ENCODE measurements at regions not wholly inside any gene's neighbourhood (a gene's known extent, or its start where the extent isn't known, plus 50 kb on each side); places are given as distances from the start of the nearest gene placed in this dataset.

DNA sequence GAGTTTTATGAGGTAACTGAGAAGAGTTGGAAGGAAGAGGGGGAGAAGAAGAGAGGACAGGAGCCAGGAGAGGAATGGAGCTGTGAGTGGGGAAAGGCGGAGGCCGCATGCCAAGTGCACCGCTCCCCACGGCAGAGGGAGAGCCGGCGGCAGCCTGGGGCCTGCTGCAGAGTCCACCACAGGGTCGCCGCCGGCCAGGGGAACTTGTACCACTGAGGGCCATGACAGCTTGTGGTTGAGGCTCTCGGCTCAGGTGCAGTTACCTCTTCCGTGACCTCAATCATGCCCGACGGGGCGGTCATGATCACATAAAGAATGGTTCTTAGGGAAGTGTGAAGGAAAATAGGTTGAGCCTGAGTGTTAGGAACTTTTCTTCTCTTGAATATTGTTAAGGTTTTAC, 325.0 kb downstream of the SNAPC1 start:
- no peaks in the 10 kb centered on the region for H3K36me3 ChIP-seq (replicated peaks in 1 of 2; ENCODE audit: control insufficient read depth in 2 of 2, insufficient read depth in 2 of 2, low read length in 2 of 2)
- no peaks in the 10 kb centered on the region for H3K4me1 ChIP-seq (ENCODE audit: control insufficient read depth in 2 of 2, insufficient read depth in 1 of 2, low read depth in 1 of 2, low read length in 2 of 2)
- no peaks in the 10 kb centered on the region for H3K79me1 ChIP-seq (ENCODE audit: low read depth, low read length)
- no peak overlapping the region for H4K8ac ChIP-seq (ENCODE audit: low read depth, low read length)
- H4K91ac ChIP-seq (ENCODE audit: low read depth, low read length, poor library complexity) = no peak overlapping the region
- H3K27me3 ChIP-seq (ENCODE audit: control insufficient read depth in 3 of 3, insufficient read depth in 3 of 3, low read depth in 1 of 3, low read length in 3 of 3) = no peaks in the 10 kb centered on the region
- no peak overlapping the region for H3K4ac ChIP-seq (ENCODE audit: low read length)
- H3K4me3 ChIP-seq (ENCODE audit: low read length in 2 of 2) = no peak overlapping the region
- DNase-seq (ENCODE audit: low spot score) = no peak
- H3K18ac ChIP-seq (ENCODE audit: low read length) = no peak overlapping the region
- no peak overlapping the region for H3K27ac ChIP-seq (replicated peaks; ENCODE audit: low read length)
- H3K9ac ChIP-seq (ENCODE audit: low read depth, low read length, poor library complexity) = no peak overlapping the region
- WGBS, 2 donors (ENCODE audit: extremely low coverage in 2 of 2, insufficient read length in 2 of 2, insufficient replicate concordance in 1 of 2) = no CpG with 5 or more reads among the region's 14 CpGs
- no peak overlapping the region for H3K23ac ChIP-seq (ENCODE audit: low read depth, low read length, poor library complexity)
- H2BK5ac ChIP-seq (ENCODE audit: low read length) = no peak overlapping the region
- peak overlapping the region; percentile 16 for H2BK12ac ChIP-seq (ENCODE audit: low read length)
- H2BK120ac ChIP-seq (ENCODE audit: low read depth, low read length) = no peak overlapping the region
- H3K9me3 ChIP-seq (replicated peaks in 1 of 2; ENCODE audit: control insufficient read depth in 2 of 2, insufficient read depth in 1 of 2, low read depth in 1 of 2, low read length in 2 of 2) = peaks cover 0 to 4% of the 10 kb centered on the region in 2 donors
- no peak overlapping the region for H2BK15ac ChIP-seq (ENCODE audit: low read length)
- H2AFZ ChIP-seq (ENCODE audit: low read length) = no peak overlapping the region
- no peak overlapping the region for H3K14ac ChIP-seq (ENCODE audit: low read length)
- H3K4me2 ChIP-seq (ENCODE audit: insufficient read depth, low read length, poor library complexity, severe bottlenecking) = no peak overlapping the region
- no peak overlapping the region for H2AK5ac ChIP-seq (ENCODE audit: low read depth, low read length)

DNA sequence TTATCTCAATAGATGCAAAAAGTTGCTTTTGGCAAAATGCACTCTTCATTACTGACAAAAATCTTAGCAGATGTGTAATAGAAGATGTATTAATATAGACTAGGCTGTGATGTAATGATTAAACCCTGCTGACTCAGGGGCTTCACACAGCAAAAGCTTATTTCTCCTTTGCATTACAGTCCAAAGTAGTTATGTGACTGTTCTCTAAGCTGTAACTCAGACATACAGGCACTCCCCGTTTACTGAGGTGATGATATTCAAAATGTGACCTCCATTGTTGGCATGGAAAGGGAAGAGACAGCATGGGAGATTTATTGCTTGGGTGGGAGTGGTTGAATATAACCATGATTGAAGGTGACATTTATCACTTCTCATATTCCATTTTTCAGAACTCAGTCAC, 331.5 kb downstream of the SNAPC1 start:
- no CpG with 5 or more reads among the region's 1 CpG for WGBS, 2 donors (ENCODE audit: extremely low coverage in 2 of 2, insufficient read length in 2 of 2, insufficient replicate concordance in 1 of 2)
- Histone ChIP-seq H3K23ac (ENCODE audit: low read depth, low read length, poor library complexity) (no peak overlapping the region), H2BK5ac (ENCODE audit: low read length) (no peak overlapping the region), H4K91ac (ENCODE audit: low read depth, low read length, poor library complexity) (no peak overlapping the region), H2BK120ac (ENCODE audit: low read depth, low read length) (no peak overlapping the region), H3K18ac (ENCODE audit: low read length) (no peak overlapping the region), H3K4me2 (ENCODE audit: insufficient read depth, low read length, poor library complexity, severe bottlenecking) (no peak overlapping the region), H3K27me3 (ENCODE audit: control insufficient read depth in 3 of 3, insufficient read depth in 3 of 3, low read depth in 1 of 3, low read length in 3 of 3) (no peaks in the 10 kb centered on the region), H3K4me3 (ENCODE audit: low read length in 2 of 2) (no peak overlapping the region), H3K27ac (replicated peaks; ENCODE audit: low read length) (no peak overlapping the region), H3K9ac (ENCODE audit: low read depth, low read length, poor library complexity) (no peak overlapping the region), H2BK12ac (ENCODE audit: low read length) (no peak overlapping the region), H3K36me3 (replicated peaks in 1 of 2; ENCODE audit: control insufficient read depth in 2 of 2, insufficient read depth in 2 of 2, low read length in 2 of 2) (no peaks in the 10 kb centered on the region), H2AFZ (ENCODE audit: low read length) (no peak overlapping the region), H3K4me1 (ENCODE audit: control insufficient read depth in 2 of 2, insufficient read depth in 1 of 2, low read depth in 1 of 2, low read length in 2 of 2) (no peaks in the 10 kb centered on the region), H3K9me3 (replicated peaks in 1 of 2; ENCODE audit: control insufficient read depth in 2 of 2, insufficient read depth in 1 of 2, low read depth in 1 of 2, low read length in 2 of 2) (no peaks in the 10 kb centered on the region), H4K8ac (ENCODE audit: low read depth, low read length) (no peak overlapping the region), H3K79me1 (ENCODE audit: low read depth, low read length) (no peaks in the 10 kb centered on the region), H3K4ac (ENCODE audit: low read length) (no peak overlapping the region), H3K14ac (ENCODE audit: low read length) (no peak overlapping the region), H2BK15ac (ENCODE audit: low read length) (no peak overlapping the region), H2AK5ac (ENCODE audit: low read depth, low read length) (no peak overlapping the region)
- DNase-seq (ENCODE audit: low spot score) = no peak

GRCh38 chr14:62097072-62097471, 334.9 kb downstream of the SNAPC1 start:
- H4K8ac ChIP-seq (ENCODE audit: low read depth, low read length) = no peak overlapping the region
- H3K4ac ChIP-seq (ENCODE audit: low read length) = no peak overlapping the region
- whole genome bisulfite sequencing, 2 donors (ENCODE audit: extremely low coverage in 2 of 2, insufficient read length in 2 of 2, insufficient replicate concordance in 1 of 2) = no CpG with 5 or more reads among the region's 2 CpGs

DNA sequence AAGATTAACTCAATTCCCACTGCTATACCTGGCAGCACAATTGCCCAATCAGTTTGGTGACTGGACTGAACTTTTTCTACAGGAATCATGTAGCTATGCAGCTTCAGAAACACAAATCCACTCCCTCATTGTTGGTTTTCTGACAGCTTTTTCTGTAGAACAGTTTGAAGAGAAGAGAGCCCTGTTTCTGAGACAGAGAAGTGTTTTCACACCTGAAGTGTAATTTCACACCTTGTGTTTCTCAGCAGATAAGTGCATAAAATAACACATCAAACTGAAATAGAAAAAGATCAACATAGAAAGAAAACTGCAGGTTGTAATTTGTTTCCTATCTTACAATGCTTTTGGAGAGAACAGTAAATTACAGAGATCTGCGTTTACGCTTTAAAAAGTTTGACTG, 335.6 kb downstream of the SNAPC1 start:
- no peak for DNase-seq (ENCODE audit: low spot score)
- Histone ChIP-seq H3K27ac (replicated peaks; ENCODE audit: low read length) (no peak overlapping the region), H3K27me3 (ENCODE audit: control insufficient read depth in 3 of 3, insufficient read depth in 3 of 3, low read depth in 1 of 3, low read length in 3 of 3) (no peaks in the 10 kb centered on the region)

More at GRCh38 chr14:62097072-62097471, 334.9 kb downstream of the SNAPC1 start:
- no peaks in the 10 kb centered on the region for H3K4me1 ChIP-seq (ENCODE audit: control insufficient read depth in 2 of 2, insufficient read depth in 1 of 2, low read depth in 1 of 2, low read length in 2 of 2)
- H2BK120ac ChIP-seq (ENCODE audit: low read depth, low read length) = no peak overlapping the region
- no peak overlapping the region for H3K14ac ChIP-seq (ENCODE audit: low read length)
- H3K23ac ChIP-seq (ENCODE audit: low read depth, low read length, poor library complexity) = no peak overlapping the region
- no peak overlapping the region for H3K9ac ChIP-seq (ENCODE audit: low read depth, low read length, poor library complexity)
- H3K4me2 ChIP-seq (ENCODE audit: insufficient read depth, low read length, poor library complexity, severe bottlenecking) = no peak overlapping the region
- H2AK5ac ChIP-seq (ENCODE audit: low read depth, low read length) = no peak overlapping the region
- no peak overlapping the region for H3K18ac ChIP-seq (ENCODE audit: low read length)
- no peak overlapping the region for H3K4me3 ChIP-seq (ENCODE audit: low read length in 2 of 2)
- no peak overlapping the region for H2BK5ac ChIP-seq (ENCODE audit: low read length)
- no peak overlapping the region for H2BK15ac ChIP-seq (ENCODE audit: low read length)
- no peak overlapping the region for H2AFZ ChIP-seq (ENCODE audit: low read length)
- H3K27ac ChIP-seq (replicated peaks; ENCODE audit: low read length) = no peak overlapping the region
- H4K91ac ChIP-seq (ENCODE audit: low read depth, low read length, poor library complexity) = no peak overlapping the region
- no peaks in the 10 kb centered on the region for H3K9me3 ChIP-seq (replicated peaks in 1 of 2; ENCODE audit: control insufficient read depth in 2 of 2, insufficient read depth in 1 of 2, low read depth in 1 of 2, low read length in 2 of 2)
- H2BK12ac ChIP-seq (ENCODE audit: low read length) = no peak overlapping the region
- H3K36me3 ChIP-seq (replicated peaks in 1 of 2; ENCODE audit: control insufficient read depth in 2 of 2, insufficient read depth in 2 of 2, low read length in 2 of 2) = no peaks in the 10 kb centered on the region
- DNase-seq (ENCODE audit: low spot score) = no peak
- no peaks in the 10 kb centered on the region for H3K27me3 ChIP-seq (ENCODE audit: control insufficient read depth in 3 of 3, insufficient read depth in 3 of 3, low read depth in 1 of 3, low read length in 3 of 3)
- no peaks in the 10 kb centered on the region for H3K79me1 ChIP-seq (ENCODE audit: low read depth, low read length)

More for the DNA sequence above, 335.6 kb downstream of the SNAPC1 start:
- Histone ChIP-seq H3K14ac (ENCODE audit: low read length) (no peak overlapping the region), H3K79me1 (ENCODE audit: low read depth, low read length) (no peaks in the 10 kb centered on the region), H3K4me1 (ENCODE audit: control insufficient read depth in 2 of 2, insufficient read depth in 1 of 2, low read depth in 1 of 2, low read length in 2 of 2) (no peaks in the 10 kb centered on the region), H3K4me3 (ENCODE audit: low read length in 2 of 2) (no peak overlapping the region), H2AK5ac (ENCODE audit: low read depth, low read length) (no peak overlapping the region), H2AFZ (ENCODE audit: low read length) (no peak overlapping the region), H3K9ac (ENCODE audit: low read depth, low read length, poor library complexity) (no peak overlapping the region), H4K8ac (ENCODE audit: low read depth, low read length) (no peak overlapping the region), H3K4me2 (ENCODE audit: insufficient read depth, low read length, poor library complexity, severe bottlenecking) (no peak overlapping the region), H3K9me3 (replicated peaks in 1 of 2; ENCODE audit: control insufficient read depth in 2 of 2, insufficient read depth in 1 of 2, low read depth in 1 of 2, low read length in 2 of 2) (no peaks in the 10 kb centered on the region), H2BK120ac (ENCODE audit: low read depth, low read length) (no peak overlapping the region), H3K4ac (ENCODE audit: low read length) (no peak overlapping the region), H4K91ac (ENCODE audit: low read depth, low read length, poor library complexity) (no peak overlapping the region), H2BK12ac (ENCODE audit: low read length) (no peak overlapping the region), H3K23ac (ENCODE audit: low read depth, low read length, poor library complexity) (no peak overlapping the region), H3K36me3 (replicated peaks in 1 of 2; ENCODE audit: control insufficient read depth in 2 of 2, insufficient read depth in 2 of 2, low read length in 2 of 2) (no peaks in the 10 kb centered on the region), H3K18ac (ENCODE audit: low read length) (no peak overlapping the region), H2BK5ac (ENCODE audit: low read length) (no peak overlapping the region), H2BK15ac (ENCODE audit: low read length) (no peak overlapping the region)
- WGBS, 2 donors (ENCODE audit: extremely low coverage in 2 of 2, insufficient read length in 2 of 2, insufficient replicate concordance in 1 of 2) = no CpG with 5 or more reads among the region's 2 CpGs
